GM23338 (cell line): ENCODE measurements at regions not wholly inside any gene's neighbourhood (a gene's known extent, or its start where the extent isn't known, plus 50 kb on each side); places are given as distances from the start of the nearest gene placed in this dataset.

Experiments used
- CTCF ChIP-seq, 2 experiments: fragments of 200-600 bp in 1 of 2; sonication (generic) in 1 of 2; conservative IDR thresholded peaks; 2 replicates each; pipeline versions ENCODE4 v1.5.1 to v1.6.1; 2016 to 2017; ENCODE audit warnings: antibody characterized with exemption in 2 of 2, low read depth in 2 of 2, mild to moderate bottlenecking in 2 of 2, moderate library complexity in 1 of 2
- REST ChIP-seq: IDR thresholded peaks from one replicate; pipeline ENCODE4 v1.6.1; 2018; ENCODE audit warnings: antibody characterized with exemption; ENCODE audit not compliant: unreplicated experiment

- TF ChIP-seq REST (no peak), CTCF (conservative IDR thresholded peaks at IDR 0.05; ENCODE audit: low read depth in 2 of 2) (no peak)
Measured at GRCh38 chrX:127732709-127733108, 319.5 kb downstream of the ACTRT1 start.
